HG02973 (cell line): ENCODE measurements at regions not wholly inside any gene's neighbourhood (a gene's known extent, or its start where the extent isn't known, plus 50 kb on each side); places are given as distances from the start of the nearest gene placed in this dataset.

Source experiments
- ATAC-seq: cut with Tn5 transposase; IDR thresholded peaks from one replicate; pipeline ENCODE4 v1.9.1; 2021; ENCODE audit warnings: moderate library complexity; ENCODE audit not compliant: unreplicated experiment

DNA sequence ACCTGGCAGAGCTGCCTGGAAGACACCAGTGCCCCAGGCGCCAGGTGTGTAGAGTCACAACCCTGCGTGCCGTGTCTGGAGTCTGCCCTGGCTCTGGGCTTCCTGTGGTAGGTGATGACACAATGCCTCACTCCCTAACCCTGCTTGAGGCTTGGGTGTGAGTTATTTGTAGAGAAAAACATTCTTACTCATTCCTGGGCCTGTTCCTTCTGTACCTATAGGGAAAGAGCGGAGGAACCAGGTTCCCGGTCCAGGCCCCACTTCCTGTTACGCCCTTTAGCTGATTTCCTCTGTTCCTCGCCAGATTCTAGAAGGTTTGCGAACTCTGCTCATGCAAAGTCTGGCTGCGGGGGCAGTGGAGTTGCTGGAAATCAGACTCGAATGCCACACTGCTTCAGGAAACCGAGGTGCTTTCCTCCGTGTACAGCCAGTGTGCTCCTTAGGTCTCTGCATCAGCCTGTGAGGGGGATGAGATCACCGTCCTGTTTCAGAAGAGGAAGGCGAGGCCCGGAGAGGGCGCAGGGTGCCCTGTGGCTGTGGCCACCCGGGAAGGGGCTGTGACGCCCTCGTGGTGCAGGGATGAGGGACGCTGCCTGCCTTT lies 67.1 kb upstream of the DUSP22 start:
- peak; percentile 24 for ATAC-seq

DNA sequence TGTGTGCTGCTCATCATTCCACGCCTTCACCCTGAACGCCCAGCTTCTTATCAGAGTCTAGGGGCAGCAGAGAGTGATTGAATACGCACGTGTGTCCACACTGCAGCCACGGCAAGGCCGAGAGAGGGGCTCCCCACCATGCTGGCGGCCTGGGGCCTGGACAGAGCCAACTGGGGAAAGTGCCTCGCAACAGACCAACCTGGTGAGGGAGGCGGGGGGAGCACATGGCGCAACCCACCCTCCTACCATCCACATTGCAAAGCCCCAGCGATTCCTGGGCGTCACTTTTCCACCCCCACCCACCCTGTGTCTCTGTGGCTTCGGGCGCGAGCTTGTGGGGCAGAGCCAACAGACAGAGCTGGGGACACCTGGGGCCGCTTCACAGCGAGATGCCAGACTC lies 66.4 kb upstream of the DUSP22 start:
- ATAC-seq = no peak

DNA sequence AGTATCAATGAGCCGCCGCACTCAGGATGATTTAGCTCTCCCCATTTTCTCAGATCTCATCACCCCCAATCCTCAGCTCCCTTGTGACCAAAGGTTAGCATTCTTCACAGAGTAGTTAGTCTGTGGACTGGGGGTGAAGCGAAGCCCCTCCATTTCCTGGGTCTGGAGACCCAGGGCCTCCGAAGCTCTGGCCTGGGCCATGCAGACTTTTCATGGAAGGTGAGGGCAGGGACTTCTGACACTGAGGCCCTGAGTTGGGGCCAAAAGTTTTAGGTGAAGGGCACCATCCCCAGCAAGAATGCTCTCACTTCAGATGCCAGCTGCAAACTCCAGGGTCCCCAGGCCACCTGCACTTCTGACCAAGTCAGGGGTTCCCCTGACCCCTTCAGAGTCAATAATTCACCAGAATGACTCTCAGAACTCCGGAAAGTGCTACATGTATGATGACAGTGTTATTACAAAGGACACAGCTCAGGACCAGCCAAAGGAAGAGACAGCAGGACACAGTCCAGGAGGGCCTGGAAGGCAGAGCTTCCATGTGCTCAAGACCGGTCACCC lies 65.7 kb upstream of the DUSP22 start:
- ATAC-seq = no peak

DNA sequence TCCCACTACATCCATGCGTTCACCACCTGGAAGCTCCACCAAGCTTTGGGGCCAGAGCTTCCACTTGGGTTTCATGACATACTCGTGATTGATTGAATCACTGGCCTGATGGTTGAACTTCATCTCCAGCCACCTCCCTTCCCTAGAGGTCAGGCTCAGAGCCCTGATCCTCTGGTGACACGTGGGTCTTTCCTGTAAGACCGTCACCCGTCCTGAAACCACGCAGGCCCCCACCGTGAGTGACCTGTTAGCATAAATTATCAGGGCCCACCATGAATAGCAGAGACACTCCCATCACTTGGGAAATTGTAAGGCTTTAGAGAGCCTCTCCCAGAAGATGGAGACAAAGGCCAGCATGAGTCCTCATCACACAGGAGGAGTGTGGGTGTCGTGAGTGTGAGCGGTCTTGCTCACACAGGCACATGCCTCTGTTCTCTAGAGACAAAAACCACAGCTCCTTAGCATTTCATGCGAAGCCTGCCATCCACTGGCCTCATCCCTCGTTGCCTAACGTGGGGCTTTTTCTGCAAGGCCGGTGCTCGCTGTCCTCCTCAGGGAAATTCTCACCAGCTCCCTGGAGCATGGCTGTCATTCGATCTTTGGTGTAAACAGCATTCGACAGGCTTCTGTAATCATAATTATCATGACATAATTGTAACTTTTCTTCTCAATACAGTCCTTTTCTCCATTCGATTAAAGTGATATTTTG lies 65.1 kb upstream of the DUSP22 start:
- peak; percentile 32 for ATAC-seq

DNA sequence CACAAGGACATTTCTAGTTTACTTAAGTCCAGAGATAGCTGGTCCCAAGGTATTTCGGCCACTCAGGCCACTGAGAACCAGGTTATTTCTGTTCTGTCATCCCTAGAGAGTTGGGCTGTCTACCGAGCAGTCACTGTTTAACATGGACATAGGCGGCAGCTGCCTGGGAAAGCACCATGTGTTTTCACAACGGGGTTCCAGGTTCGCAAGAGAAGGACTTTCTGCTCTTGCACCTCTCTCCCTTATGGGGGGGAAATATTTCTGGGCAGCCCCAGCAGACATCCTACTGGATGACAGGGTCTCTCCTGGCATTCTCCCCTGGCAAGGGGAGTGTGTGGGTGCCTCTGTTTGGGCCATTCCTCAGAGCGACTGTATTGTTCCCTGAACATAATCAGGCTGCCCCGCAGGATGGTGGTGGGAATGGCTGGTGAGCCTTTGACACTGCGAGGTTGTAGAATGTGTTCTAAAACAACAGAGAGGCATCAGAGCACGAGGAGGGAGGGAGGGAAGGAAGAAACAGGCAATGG lies 64.4 kb upstream of the DUSP22 start:
- ATAC-seq = no peak

DNA sequence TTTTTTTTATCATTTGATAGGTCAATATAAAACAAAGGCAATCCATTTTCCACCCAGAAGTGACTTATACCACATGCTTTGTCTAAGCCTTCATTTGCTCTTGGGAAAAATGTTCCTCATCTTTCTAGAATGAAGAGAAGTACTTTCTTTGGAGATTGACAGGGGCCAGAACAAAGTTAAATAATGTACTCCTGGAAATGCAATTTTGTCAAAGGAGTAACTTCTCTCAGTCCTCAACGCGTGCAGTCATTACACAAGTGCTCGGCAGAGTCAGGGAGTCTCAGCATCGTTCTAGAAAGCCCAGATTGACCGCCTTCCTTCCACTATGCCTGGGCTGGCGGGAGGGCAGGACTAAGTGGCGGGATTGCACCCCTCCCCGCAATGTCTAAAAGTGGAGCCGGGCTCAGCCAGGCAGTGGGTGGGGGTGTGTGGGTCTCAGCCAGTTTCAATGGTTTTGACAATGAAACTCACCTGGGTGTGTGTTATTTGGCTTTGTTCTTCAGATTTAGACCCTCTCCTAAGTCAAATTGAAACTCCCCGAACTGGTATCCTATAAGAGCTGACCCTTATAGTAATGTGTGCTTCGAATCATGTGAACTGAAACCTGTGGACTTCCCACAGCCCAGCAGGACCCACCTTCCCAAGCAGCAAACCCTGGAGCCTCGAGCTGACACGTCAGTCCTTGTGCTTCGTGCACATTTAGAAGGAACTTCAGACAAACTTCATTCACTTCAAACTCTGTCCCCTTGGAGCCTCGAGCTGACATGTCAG lies 63.2 kb upstream of the DUSP22 start:
- ATAC-seq = peak; percentile 28

DNA sequence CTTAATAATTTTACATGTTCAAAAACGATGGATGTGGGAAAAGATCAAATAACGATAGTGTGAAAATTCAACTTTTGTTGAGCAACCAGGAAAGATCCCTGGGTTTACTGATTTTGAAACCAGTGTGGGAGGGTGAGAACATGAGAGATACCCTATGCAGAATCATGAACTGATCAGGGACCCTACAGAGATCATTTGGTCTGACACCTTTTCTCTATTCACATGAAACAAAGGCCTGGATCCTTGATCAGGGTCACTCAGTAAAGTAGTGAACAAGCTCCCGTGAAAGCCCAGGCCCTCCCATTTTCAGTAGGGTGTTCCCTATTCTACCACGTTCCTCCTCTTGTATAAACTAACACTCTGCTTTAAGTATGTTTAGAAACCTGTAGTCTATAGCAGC lies 60.5 kb upstream of the DUSP22 start:
- no peak for ATAC-seq

DNA sequence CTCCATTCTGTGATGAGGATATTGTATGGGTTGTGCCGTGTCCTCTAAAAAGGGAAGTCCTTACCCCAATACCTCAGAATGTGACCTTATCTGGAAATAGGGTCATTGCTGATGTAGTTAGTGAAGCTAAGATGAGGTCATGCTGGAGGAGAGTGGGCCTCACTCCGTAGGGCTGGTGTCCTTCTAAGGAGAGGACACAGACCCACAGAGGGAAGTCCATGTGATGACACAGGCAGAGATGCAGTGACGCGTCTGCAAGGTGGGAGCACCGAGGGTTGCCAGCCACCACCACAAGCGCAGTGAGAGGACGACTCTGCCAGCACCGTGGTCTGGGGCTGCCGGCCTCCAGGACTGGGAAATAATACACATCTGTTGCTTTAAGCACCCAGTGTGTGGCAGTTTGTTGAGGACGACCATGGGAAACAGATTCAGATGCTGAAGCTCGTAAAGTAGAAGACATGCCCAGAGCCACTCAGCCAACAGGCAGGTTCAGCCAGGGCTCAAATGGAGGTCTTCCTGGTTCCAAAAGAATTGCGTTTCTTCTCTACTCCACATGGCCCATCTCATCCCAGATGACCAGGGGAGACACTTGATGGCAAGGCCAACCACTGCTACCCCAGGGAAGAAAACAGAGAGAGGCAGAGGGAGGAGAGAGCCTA lies 59.2 kb upstream of the DUSP22 start:
- no peak for ATAC-seq

DNA sequence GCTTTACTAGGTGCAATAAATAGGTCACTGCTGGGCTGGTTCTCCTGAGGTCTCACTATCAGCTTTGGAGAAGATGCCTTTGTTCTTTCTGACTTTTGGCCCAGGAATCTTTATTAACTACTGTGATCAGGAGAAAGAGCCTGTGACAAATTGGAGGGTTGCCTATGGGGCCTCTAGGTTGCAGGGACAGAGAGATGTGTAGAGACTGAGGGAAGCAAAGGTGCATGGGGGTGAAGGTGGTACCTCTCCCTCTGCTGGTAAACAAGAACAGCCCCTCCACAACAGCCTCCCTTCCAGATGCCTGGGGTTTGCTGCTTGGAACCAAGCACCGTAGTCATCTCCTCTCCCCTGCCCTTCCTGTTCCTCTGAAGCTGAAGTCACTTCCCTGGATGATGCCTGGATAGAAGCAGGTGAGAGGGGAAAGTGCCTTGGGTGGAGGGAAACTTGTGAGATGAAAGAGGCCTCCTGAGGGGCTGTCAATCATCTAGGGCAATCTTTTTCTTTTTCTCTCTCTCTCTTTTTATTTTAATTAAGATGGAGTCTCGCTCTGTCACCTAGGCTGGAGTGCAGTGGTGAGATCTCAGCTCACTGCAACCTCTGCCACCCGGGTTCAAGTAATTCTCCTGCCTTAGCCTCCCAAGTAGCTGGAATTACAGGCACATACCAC lies 57.4 kb upstream of the DUSP22 start:
- no peak for ATAC-seq

DNA sequence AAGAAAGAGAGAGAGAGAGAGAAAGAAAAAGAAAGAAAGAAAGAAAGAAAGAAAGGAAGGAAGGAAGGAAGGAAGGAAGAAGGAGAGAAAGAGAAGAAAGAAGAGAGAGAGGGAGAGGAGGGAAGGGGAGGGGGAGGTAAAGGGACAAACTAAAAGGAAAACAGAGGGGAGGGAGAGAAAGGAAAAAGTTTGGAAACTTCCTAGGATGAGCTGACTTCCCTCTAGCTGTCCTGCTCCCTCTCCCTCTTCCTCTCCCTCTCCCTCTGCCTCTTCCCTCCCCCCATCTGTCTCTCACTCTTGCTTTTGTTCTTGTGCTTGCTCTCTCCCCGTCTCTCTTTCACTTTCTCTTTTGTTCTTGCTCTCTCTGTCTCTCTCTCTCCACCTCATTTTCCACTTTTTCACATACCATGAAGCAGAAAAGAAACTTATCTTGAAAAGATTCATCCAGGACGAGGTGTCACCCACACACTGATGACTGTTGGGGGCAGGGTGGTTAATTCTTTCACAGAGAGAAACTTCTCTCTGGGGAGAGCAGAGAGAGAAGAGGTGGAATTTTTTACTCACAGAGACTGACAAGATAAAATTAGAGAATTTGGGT lies 56.4 kb upstream of the DUSP22 start:
- peak; percentile 58 for ATAC-seq

DNA sequence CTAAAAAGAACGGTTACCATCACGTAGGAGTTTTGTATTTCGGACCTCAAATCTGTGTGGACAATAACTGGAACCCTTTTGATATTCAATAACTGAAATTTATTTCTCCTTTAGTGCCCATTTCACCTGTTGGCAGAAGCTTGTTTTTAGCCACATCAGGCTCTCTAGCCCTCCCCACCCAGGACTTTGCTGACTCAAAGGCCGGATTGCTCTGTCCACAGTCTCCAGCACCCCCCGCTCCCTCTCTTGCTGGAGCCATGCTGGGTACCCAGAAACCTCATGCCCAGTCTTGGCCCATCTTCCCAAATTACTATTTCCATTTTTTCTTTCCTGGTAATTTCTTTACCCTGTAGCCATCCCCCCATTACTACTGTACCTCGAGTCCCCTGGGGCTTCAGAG lies 55.8 kb upstream of the DUSP22 start:
- ATAC-seq = no peak

DNA sequence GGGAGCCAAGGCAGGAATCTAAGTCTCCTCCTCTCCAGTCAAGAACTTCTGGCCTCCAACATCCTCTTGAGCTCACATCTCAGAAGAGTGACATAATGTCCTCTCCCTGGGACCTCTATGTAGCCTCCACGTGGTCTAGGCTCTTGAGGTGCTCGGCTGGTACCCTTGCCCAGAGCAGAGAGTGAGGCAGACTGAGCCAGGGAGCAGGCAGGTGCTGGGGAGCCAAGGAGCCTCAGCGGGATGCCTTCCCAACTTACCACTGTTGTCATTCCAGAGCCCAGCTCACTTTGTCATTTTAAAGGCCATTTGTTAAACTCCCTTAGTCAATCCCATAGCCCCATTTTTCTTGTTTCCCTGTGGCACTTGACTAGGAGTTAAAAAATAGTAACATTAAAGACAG lies 52.1 kb upstream of the DUSP22 start:
- no peak for ATAC-seq

DNA sequence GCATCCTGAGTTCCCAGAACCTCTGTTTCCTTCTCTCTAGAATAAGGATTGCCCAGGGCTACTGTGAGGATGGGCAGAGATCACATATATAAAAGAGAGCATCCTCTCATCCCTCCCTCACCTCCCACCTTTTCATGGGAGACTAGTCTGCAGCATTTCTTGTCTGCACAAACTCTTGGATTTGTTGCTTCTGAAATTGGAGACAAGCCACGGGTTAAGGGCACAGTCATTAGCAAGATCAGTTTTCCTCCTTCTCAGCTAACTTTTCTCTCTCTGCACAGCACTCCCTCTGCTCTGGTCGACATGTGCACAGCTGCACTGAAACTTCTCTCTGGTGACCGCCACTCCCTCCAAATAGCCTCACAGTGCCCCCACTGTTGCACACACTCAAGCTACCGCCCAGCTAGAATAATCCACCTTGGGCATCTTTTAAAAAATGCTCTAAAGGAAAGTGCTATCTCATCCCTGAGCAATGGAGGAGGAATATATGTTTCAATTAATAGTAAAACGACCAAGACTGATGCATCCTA lies 50.9 kb upstream of the DUSP22 start:
- no peak for ATAC-seq
